GM12892 (cell line): ENCODE measurements at regions not wholly inside any gene's neighbourhood (a gene's known extent, or its start where the extent isn't known, plus 50 kb on each side); places are given as distances from the start of the nearest gene placed in this dataset.

Experiments
- DNase-seq: peaks from one replicate; pipeline ENCODE4 v3.0.0; 2011; ENCODE audit not compliant: insufficient read length
- FAIRE-seq: peaks from 2 replicates; lab custom pipeline; 2011; peaks lifted over from hg19 to GRCh38; lab: Jason Lieb, UNC
- POLR2A ChIP-seq: IDR thresholded peaks from 2 replicates; pipeline ENCODE4 v1.6.1; 2011; ENCODE audit warnings: low read depth, low read length, control low read depth
- POLR2AphosphoS5 ChIP-seq: IDR thresholded peaks from 2 replicates; pipeline ENCODE4 v1.6.1; 2011; ENCODE audit warnings: low read depth, low read length, control low read depth
- TAF1 ChIP-seq: IDR thresholded peaks from 2 replicates; pipeline ENCODE4 v1.6.1; 2011; ENCODE audit warnings: low read depth, mild to moderate bottlenecking, control low read depth, low read length, borderline replicate concordance

- DNase-seq (no peak), FAIRE-seq (no peak)
Measured at GRCh38 chr5:124457101-124457500, 289.3 kb downstream of the ZNF608 start.

DNA sequence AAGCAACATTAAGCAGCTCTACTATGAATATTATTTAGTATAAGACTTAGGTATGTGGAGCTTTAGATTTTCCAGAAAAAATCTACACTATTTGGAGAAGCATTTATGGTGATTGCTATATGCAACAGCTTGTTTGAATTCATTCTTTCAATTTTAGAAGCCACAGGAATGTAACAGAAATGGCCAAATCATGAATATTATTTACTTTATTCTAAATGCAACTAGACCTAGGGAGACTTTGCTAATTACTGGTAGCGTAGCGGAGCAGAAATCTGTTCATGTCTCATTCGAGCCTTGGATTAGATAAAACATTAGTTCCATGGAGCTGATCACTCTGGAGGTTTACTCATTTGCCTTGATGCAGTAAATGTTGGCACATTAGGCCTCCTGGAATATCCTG is 290.2 kb downstream of the ZNF608 start:
- DNase-seq = no peak
- TF ChIP-seq POLR2AphosphoS5 (no peak), TAF1 (no peak), POLR2A (no peak)
- no peak for FAIRE-seq

More at GRCh38 chr5:124457101-124457500, 289.3 kb downstream of the ZNF608 start:
- TF ChIP-seq POLR2AphosphoS5 (no peak), POLR2A (no peak)

- no peak for TF ChIP-seq POLR2A
- TF ChIP-seq POLR2AphosphoS5 = no peak
- TF ChIP-seq TAF1 = no peak
- no peak for DNase-seq
- no peak for FAIRE-seq
Measured at GRCh38 chr5:124454081-124454480, 292.4 kb downstream of the ZNF608 start.

- DNase-seq (peak; percentile 8), FAIRE-seq (peak; percentile 93)
- TF ChIP-seq TAF1 (no peak), POLR2A (no peak), POLR2AphosphoS5 (no peak)
Measured at GRCh38 chr5:124453221-124454051, 293.0 kb downstream of the ZNF608 start.

DNA sequence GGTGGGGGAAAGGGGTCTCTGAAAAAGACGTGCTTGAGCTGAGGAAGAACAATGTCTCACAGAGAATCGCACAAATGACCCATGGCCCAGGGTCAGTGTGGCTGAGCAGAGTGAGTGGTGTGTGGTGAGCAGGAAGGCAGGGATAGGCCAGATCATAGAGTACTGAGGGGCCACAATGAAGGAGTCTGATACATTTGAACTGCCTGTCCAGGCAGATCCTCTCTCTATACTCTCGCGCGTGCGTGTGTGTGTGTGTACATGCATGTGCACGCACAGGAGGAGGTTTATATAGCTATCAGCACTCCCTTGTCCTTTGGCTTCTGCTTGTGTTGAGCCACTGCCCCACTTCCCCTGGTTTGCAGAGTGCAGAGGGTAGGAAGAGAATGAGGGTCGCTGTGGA is 294.0 kb downstream of the ZNF608 start:
- TF ChIP-seq TAF1 = no peak
- TF ChIP-seq POLR2AphosphoS5 = no peak
- no peak for TF ChIP-seq POLR2A
- FAIRE-seq (no peak), DNase-seq (no peak)

GRCh38 chr5:124451721-124452383 is 294.6 kb downstream of the ZNF608 start:
- TF ChIP-seq POLR2AphosphoS5 (no peak), POLR2A (no peak), TAF1 (no peak)
- no peak for FAIRE-seq
- DNase-seq = no peak

DNA sequence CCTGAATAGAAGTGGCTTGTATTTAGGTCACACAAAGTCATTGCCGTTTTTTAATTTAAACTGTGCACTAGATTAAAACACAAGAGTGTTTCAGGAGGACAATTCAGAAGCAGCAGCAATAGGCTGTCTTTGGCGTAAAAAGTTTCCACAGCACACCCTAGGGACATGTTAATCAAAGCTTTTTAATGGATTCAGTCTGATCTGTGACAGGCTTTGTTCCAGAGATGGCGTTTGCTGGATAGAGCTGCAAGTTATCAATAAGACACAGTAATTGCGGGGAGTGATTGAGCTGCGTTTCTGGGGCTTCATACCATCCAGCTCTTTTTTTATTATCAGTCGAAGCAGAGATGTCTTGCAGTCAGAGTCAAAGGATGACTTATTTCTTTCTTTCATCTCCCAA is 300.3 kb downstream of the ZNF608 start:
- no peak for FAIRE-seq
- DNase-seq = no peak
- TF ChIP-seq TAF1 (no peak), POLR2AphosphoS5 (no peak), POLR2A (no peak)

DNA sequence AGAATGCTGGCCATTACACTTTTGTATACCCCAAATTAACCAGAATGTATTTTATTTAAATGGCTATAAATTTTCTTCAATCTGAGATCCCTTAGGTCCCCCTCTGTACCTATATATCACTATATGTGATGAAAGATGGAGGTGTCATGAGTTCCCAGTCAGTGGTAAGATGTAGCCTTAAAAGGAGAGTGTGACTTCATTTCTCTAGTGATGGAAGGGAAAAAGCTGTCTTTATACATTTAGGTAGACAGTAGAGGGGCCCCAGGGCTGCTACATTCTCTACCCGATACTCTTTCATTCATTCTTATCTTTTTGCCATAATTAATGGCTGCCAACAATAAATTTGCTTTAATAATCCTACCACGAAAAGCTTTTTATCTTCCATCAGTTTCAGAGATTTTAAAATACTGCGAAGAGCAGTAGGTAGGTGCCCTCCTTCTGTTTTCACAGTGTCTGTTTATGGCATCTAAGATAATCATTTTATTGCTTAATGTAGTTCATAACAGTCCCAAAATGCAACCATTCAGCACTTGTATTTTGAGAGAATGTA is 301.3 kb downstream of the ZNF608 start:
- FAIRE-seq = no peak

DNA sequence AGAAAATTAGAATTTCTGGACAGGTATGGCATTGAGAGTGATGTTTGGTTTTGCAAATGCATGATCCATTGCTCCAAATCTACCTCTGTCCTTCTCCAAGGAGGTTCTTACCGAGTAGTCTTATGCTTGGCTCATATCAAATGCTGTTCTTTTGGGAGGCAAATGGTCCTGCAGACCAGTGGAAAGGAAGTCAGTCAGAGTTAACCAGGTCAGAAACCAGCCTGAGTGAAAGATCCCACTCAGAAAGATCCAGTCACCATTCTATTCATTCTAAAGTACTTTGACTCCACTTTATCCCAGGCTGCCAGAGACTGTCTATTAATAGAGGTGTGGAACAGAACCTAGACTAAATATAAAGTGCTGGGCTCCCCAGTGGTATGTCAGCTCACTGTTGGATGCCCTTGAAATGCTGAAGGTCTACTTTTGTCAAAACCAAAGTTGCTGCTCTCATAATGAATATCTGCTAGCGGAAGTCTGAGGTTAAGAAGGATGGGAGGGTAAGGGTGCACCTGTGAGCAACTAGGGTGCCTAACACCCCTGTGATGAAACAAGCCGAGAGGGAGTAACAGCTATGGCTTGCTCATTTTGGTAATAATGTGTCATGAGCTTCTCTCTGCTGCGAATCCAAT is 302.2 kb downstream of the ZNF608 start:
- TF ChIP-seq POLR2AphosphoS5 (no peak), POLR2A (no peak), TAF1 (no peak)
- peak; percentile 15 for DNase-seq
- peak; percentile 95 for FAIRE-seq

More for the DNA sequence above, 301.3 kb downstream of the ZNF608 start:
- no peak for DNase-seq
- no peak for TF ChIP-seq POLR2A
- TF ChIP-seq TAF1 = no peak
- TF ChIP-seq POLR2AphosphoS5 = no peak

GRCh38 chr5:124440471-124440870 is 306.0 kb downstream of the ZNF608 start:
- FAIRE-seq (no peak), DNase-seq (no peak)
- TF ChIP-seq POLR2AphosphoS5 = no peak
- TF ChIP-seq POLR2A = no peak
- TF ChIP-seq TAF1 = no peak

- DNase-seq (no peak), FAIRE-seq (no peak)
- TF ChIP-seq POLR2AphosphoS5 (no peak), TAF1 (no peak), POLR2A (no peak)
Measured at GRCh38 chr5:124439609-124440008, 306.8 kb downstream of the ZNF608 start.
